Ishikawa (cell line): ENCODE measurements at regions not wholly inside any gene's neighbourhood (a gene's known extent, or its start where the extent isn't known, plus 50 kb on each side); places are given as distances from the start of the nearest gene placed in this dataset.

Experiments used
- EP300 ChIP-seq: IDR thresholded peaks from 2 replicates; pipeline ENCODE4 v1.6.1; 2012; ENCODE audit warnings: borderline replicate concordance
- FOXM1 ChIP-seq: IDR thresholded peaks from 2 replicates; pipeline ENCODE4 v1.6.1; 2012; ENCODE audit warnings: low read depth, borderline replicate concordance
- RAD21 ChIP-seq: IDR thresholded peaks from 2 replicates; pipeline ENCODE4 v1.6.1; 2012; ENCODE audit warnings: low read depth
- REST ChIP-seq: IDR thresholded peaks from 2 replicates; pipeline ENCODE4 v1.6.1; 2012; ENCODE audit warnings: low read depth, mild to moderate bottlenecking
- TAF1 ChIP-seq: IDR thresholded peaks from 2 replicates; pipeline ENCODE4 v1.6.1; 2012; ENCODE audit warnings: low read depth, mild to moderate bottlenecking

DNA sequence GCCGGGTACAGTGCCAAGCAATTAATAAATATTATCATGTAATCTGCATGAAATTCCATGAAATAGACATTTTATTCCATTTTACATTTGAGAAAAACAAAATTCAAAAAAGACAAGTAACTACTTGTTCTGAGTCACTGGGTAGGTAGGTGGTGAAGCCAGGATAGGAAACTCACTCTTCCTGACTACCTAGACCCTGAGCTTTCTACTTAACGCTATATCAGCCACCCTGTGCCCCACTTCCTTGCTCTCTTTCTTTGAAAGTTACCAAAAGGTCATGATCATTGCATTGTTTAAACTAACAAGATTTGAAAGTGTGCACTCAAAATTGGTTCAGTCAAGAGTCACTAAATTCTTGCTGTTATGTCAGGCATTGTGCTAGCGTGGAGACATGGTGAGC is 235.7 kb downstream of the CD83 start:
- TF ChIP-seq REST (no peak), RAD21 (no peak), FOXM1 (no peak), EP300 (no peak), TAF1 (no peak)
